ENCODE measurements at regions not wholly inside any gene's neighbourhood (a gene's known extent, or its start where the extent isn't known, plus 50 kb on each side); places are given as distances from the start of the nearest gene placed in this dataset.

DNA sequence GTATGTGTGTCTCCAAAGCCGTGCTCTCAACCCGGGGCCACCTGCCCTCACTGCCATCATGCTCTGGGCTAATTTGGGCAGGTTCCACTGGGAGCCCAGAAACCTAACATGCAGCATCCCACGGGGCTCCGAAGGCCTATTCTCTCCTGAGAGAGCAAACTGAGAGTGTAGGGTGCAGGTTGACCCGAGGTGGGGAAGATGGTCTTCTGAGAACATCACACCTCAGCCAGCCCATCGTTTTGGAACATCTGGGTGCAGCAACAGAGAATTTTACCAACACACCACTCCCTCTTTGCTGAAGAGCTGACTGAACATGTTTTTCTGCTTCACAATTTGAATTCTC is 294.6 kb upstream of the TUT7 start (continued):
- no peak for TF ChIP-seq FOXJ3 (CRISPR knock-in tag; IDR thresholded peaks at IDR 0.05)
- TF ChIP-seq POLR2AphosphoS5 (IDR thresholded peaks at IDR 0.05; ENCODE audit: low read depth, low read length): no peak
- no peak for TF ChIP-seq NFIC (IDR thresholded peaks at IDR 0.05; ENCODE audit: borderline replicate concordance)
- TF ChIP-seq TAF1 (IDR thresholded peaks at IDR 0.05; ENCODE audit: borderline replicate concordance, low read depth, low read length): no peak
- TF ChIP-seq, protein P1, sequence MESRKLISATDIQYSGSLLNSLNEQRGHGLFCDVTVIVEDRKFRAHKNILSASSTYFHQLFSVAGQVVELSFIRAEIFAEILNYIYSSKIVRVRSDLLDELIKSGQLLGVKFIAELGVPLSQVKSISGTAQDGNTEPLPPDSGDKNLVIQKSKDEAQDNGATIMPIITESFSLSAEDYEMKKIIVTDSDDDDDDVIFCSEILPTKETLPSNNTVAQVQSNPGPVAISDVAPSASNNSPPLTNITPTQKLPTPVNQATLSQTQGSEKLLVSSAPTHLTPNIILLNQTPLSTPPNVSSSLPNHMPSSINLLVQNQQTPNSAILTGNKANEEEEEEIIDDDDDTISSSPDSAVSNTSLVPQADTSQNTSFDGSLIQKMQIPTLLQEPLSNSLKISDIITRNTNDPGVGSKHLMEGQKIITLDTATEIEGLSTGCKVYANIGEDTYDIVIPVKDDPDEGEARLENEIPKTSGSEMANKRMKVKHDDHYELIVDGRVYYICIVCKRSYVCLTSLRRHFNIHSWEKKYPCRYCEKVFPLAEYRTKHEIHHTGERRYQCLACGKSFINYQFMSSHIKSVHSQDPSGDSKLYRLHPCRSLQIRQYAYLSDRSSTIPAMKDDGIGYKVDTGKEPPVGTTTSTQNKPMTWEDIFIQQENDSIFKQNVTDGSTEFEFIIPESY (IDR thresholded peaks at IDR 0.05; ENCODE audit: borderline replicate concordance, low read depth): no peak

DNA sequence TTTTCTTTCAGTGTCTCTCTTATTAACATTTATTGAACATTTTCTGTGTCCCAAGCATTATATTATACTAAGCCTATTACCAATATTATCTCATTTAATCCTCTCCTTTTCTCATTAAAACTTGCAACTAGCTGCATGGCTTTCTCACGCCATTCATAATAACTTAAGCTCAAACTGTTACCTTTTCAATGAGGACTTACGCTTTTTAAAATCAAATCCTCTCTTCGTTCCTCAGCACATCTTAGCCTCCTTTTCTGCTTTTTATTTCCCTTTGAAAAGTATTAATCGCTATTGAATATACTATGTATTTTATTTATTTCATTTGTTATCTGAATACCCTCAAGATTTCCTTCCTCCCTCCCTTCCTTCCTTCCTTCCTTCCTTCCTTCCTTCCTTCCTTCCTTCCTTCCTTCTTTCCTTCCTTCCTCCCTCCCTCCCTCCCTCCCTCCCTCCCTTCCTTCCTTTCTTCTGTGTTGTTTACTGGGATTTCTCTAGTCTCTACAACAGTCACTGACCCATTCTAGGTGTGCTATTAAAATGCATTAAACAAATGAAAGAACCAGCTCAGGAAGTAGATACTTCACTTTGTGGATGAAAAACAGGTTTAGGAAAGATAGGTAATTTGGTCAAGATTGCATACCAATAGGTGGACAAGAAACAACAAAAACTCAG is 294.1 kb upstream of the TUT7 start:
- Histone ChIP-seq H3K27me3 (ENCODE audit: insufficient read depth) (no peaks in the 10 kb centered on the region), H3K4me1 (ENCODE audit: control insufficient read depth in 1 of 2, insufficient read depth in 2 of 2, low read depth in 1 of 2, low read length in 1 of 2) (peaks cover 0 to 8% of the 10 kb centered on the region in 2 experiments; a peak in 2 of 4 replicates), H3K9ac (no peak overlapping the region), H3K36me3 (replicated peaks in 1 of 2; ENCODE audit: control insufficient read depth in 1 of 2, insufficient read depth in 2 of 2, low read length in 1 of 2) (no peaks in the 10 kb centered on the region), H4K20me1 (ENCODE audit: insufficient read depth) (no peaks in the 10 kb centered on the region), H3K9me3 (no peaks in the 10 kb centered on the region), H3K4me3 (ENCODE audit: low read depth in 2 of 2, low read length in 1 of 2) (no peak overlapping the region), H3K79me2 (ENCODE audit: insufficient read depth) (no peaks in the 10 kb centered on the region), H3F3A (replicated peaks; ENCODE audit: insufficient read depth) (no peaks in the 10 kb centered on the region), H3K9me2 (no peaks in the 10 kb centered on the region), H3K4me2 (no peak overlapping the region), H3K27ac (ENCODE audit: low read depth in 2 of 2, low read length in 1 of 2) (no peak overlapping the region), H2AFZ (ENCODE audit: low read depth) (no peak overlapping the region)
- POLR2A ChIA-PET: no interaction called here
- CTCF ChIA-PET: interaction anchor here (2.3 kb wide), 1 partner anchor 11 kb away, joined by 7 read pairs; no protein-coding TSS in a partner anchor
- TF ChIP-seq, protein P2, sequence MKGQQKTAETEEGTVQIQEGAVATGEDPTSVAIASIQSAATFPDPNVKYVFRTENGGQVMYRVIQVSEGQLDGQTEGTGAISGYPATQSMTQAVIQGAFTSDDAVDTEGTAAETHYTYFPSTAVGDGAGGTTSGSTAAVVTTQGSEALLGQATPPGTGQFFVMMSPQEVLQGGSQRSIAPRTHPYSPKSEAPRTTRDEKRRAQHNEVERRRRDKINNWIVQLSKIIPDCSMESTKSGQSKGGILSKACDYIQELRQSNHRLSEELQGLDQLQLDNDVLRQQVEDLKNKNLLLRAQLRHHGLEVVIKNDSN (IDR thresholded peaks at IDR 0.05; ENCODE audit: borderline replicate concordance, low read depth): no peak
- TF ChIP-seq, protein P3, sequence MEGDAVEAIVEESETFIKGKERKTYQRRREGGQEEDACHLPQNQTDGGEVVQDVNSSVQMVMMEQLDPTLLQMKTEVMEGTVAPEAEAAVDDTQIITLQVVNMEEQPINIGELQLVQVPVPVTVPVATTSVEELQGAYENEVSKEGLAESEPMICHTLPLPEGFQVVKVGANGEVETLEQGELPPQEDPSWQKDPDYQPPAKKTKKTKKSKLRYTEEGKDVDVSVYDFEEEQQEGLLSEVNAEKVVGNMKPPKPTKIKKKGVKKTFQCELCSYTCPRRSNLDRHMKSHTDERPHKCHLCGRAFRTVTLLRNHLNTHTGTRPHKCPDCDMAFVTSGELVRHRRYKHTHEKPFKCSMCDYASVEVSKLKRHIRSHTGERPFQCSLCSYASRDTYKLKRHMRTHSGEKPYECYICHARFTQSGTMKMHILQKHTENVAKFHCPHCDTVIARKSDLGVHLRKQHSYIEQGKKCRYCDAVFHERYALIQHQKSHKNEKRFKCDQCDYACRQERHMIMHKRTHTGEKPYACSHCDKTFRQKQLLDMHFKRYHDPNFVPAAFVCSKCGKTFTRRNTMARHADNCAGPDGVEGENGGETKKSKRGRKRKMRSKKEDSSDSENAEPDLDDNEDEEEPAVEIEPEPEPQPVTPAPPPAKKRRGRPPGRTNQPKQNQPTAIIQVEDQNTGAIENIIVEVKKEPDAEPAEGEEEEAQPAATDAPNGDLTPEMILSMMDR (IDR thresholded peaks at IDR 0.05): no peak
- TF ChIP-seq SIN3A (IDR thresholded peaks at IDR 0.05; ENCODE audit: borderline replicate concordance, low read depth, low read length) (no peak), TCF12 (IDR thresholded peaks at IDR 0.05) (no peak), YY1 (IDR thresholded peaks at IDR 0.05; ENCODE audit: low read depth) (no peak), EP300 (IDR thresholded peaks at IDR 0.05; ENCODE audit: borderline replicate concordance in 1 of 2, low read depth in 1 of 2, low read length in 1 of 2) (no peak), ELF1 (IDR thresholded peaks at IDR 0.05) (no peak), FOSL2 (IDR thresholded peaks at IDR 0.05; ENCODE audit: borderline replicate concordance, low read depth) (no peak), MEF2A (IDR thresholded peaks at IDR 0.05; ENCODE audit: borderline replicate concordance, low read depth) (no peak), EZH2phosphoT487 (IDR thresholded peaks at IDR 0.05; ENCODE audit: borderline replicate concordance, low read depth) (no peak), NRF1 (IDR thresholded peaks at IDR 0.05; ENCODE audit: low read depth, low read length) (no peak), CHD2 (IDR thresholded peaks at IDR 0.05; ENCODE audit: low read length, partially characterized antibody) (no peak)
- TF ChIP-seq, protein P4, sequence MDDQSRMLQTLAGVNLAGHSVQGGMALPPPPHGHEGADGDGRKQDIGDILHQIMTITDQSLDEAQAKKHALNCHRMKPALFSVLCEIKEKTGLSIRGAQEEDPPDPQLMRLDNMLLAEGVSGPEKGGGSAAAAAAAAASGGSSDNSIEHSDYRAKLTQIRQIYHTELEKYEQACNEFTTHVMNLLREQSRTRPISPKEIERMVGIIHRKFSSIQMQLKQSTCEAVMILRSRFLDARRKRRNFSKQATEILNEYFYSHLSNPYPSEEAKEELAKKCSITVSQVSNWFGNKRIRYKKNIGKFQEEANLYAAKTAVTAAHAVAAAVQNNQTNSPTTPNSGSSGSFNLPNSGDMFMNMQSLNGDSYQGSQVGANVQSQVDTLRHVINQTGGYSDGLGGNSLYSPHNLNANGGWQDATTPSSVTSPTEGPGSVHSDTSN (IDR thresholded peaks at IDR 0.05): no peak
- TF ChIP-seq, protein P5, sequence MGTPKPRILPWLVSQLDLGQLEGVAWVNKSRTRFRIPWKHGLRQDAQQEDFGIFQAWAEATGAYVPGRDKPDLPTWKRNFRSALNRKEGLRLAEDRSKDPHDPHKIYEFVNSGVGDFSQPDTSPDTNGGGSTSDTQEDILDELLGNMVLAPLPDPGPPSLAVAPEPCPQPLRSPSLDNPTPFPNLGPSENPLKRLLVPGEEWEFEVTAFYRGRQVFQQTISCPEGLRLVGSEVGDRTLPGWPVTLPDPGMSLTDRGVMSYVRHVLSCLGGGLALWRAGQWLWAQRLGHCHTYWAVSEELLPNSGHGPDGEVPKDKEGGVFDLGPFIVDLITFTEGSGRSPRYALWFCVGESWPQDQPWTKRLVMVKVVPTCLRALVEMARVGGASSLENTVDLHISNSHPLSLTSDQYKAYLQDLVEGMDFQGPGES (IDR thresholded peaks at IDR 0.05; ENCODE audit: low read depth, low read length): no peak
- TF ChIP-seq, protein P6, sequence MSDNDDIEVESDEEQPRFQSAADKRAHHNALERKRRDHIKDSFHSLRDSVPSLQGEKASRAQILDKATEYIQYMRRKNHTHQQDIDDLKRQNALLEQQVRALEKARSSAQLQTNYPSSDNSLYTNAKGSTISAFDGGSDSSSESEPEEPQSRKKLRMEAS (IDR thresholded peaks at IDR 0.05; ENCODE audit: low read depth): no peak
- TF ChIP-seq, protein P7, sequence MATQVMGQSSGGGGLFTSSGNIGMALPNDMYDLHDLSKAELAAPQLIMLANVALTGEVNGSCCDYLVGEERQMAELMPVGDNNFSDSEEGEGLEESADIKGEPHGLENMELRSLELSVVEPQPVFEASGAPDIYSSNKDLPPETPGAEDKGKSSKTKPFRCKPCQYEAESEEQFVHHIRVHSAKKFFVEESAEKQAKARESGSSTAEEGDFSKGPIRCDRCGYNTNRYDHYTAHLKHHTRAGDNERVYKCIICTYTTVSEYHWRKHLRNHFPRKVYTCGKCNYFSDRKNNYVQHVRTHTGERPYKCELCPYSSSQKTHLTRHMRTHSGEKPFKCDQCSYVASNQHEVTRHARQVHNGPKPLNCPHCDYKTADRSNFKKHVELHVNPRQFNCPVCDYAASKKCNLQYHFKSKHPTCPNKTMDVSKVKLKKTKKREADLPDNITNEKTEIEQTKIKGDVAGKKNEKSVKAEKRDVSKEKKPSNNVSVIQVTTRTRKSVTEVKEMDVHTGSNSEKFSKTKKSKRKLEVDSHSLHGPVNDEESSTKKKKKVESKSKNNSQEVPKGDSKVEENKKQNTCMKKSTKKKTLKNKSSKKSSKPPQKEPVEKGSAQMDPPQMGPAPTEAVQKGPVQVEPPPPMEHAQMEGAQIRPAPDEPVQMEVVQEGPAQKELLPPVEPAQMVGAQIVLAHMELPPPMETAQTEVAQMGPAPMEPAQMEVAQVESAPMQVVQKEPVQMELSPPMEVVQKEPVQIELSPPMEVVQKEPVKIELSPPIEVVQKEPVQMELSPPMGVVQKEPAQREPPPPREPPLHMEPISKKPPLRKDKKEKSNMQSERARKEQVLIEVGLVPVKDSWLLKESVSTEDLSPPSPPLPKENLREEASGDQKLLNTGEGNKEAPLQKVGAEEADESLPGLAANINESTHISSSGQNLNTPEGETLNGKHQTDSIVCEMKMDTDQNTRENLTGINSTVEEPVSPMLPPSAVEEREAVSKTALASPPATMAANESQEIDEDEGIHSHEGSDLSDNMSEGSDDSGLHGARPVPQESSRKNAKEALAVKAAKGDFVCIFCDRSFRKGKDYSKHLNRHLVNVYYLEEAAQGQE (IDR thresholded peaks at IDR 0.05; ENCODE audit: low read depth, low read length): no peak
- no peak for DNase-seq
- WGBS (ENCODE audit: low lambda C conversion rate): 88% methylated on average over 4 of the region's 4 CpGs

Data from SK-N-SH (cell line).